Gastroesophageal sphincter (tissue), 4 donors: ENCODE measurements at regions not wholly inside any gene's neighbourhood (a gene's known extent, or its start where the extent isn't known, plus 50 kb on each side); places are given as distances from the start of the nearest gene placed in this dataset.

Source experiments
- ATAC-seq: fragments of 150-250 bp; one replicate; pipeline ENCODE4 v1.9.1; 2016; ENCODE audit warnings: mild to moderate bottlenecking, moderate library complexity
- H3K27ac ChIP-seq, 4 donors: fragments of 200-600 bp; sonication (generic) in 3 of 4; 1 replicate in 3 of 4; 2 replicates in 1 of 4; pipeline ENCODE4 v1.5.1; 2016 to 2019
- H3K27me3 ChIP-seq: fragments of 200-600 bp; sonication (generic); one replicate; pipeline ENCODE4 v1.5.1; 2019
- H3K36me3 ChIP-seq, 2 donors: fragments of 200-600 bp; sonication (generic); one replicate each; pipeline ENCODE4 v1.5.1; 2019; ENCODE audit warnings: control low read depth in 1 of 2
- H3K4me1 ChIP-seq, 3 donors: fragments of 200-600 bp; sonication (generic); 1 replicate in 2 of 3; 2 replicates in 1 of 3; pipeline ENCODE4 v1.5.1; 2016 to 2019; ENCODE audit warnings: control low read depth in 2 of 3
- H3K4me3 ChIP-seq, 2 donors: fragments of 200-600 bp; sonication (generic); one replicate each; pipeline ENCODE4 v1.5.1; 2019; ENCODE audit warnings: mild to moderate bottlenecking in 1 of 2, moderate library complexity in 1 of 2
- H3K9me3 ChIP-seq, 3 donors: fragments of 200-600 bp; sonication (generic); one replicate each; pipeline ENCODE4 v1.5.1; 2017 to 2019; ENCODE audit warnings: control low read depth in 2 of 3
- EP300 ChIP-seq: sonication (generic); formaldehyde crosslinking; IDR thresholded peaks from one replicate; pipeline ENCODE4 v1.6.1; 2017; ENCODE audit warnings: antibody characterized with exemption, mild to moderate bottlenecking
- POLR2A ChIP-seq, 2 donors: fragments of 450-650 bp; IDR thresholded peaks; one replicate each; pipeline ENCODE4 v1.6.1; 2017; ENCODE audit warnings: antibody characterized with exemption in 2 of 2, mild to moderate bottlenecking in 2 of 2, moderate library complexity in 1 of 2
- POLR2AphosphoS5 ChIP-seq: sonication (generic); formaldehyde crosslinking; IDR thresholded peaks from one replicate; pipeline ENCODE4 v1.6.1; 2017; ENCODE audit warnings: antibody characterized with exemption
- WGBS, 2 donors: methylation state at CpG; one replicate each; pipeline ENCODE4 v1.1.5; 2018; ENCODE audit warnings: low coverage in 1 of 2; 5-methylcytosine and 5-hydroxymethylcytosine counted together
- TF ChIP-seq, protein P1 (sequence below), 4 experiments: fragments of 200-600 bp in 2 of 4; fragments of 450-650 bp in 2 of 4; sonication (generic) in 1 of 4; IDR thresholded peaks; one replicate each; pipeline ENCODE4 v1.5.1; 2017 to 2019; ENCODE audit warnings: antibody characterized with exemption in 4 of 4, mild to moderate bottlenecking in 2 of 4, moderate library complexity in 2 of 4

DNA sequence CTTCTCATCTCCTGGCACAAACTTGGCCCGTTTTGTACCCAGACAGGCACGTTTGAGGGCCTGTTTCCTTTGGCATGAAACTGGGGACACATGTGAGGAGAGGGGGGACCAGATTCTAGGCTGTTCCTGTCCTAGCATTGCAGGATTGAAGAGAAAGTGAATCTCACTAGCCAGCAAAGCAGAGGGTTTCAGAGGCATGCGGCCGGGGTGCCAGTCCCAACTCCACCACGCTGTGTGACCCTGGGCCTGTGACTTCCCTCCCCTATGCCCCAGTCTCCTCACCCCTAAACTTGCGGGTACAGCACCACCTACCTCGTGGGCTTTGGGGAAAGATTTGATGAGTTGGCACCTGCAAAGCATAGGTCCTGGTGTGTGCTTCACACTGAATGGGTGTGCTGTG is 53.5 kb upstream of the CIBAR2 start:
- TF ChIP-seq, protein P1, sequence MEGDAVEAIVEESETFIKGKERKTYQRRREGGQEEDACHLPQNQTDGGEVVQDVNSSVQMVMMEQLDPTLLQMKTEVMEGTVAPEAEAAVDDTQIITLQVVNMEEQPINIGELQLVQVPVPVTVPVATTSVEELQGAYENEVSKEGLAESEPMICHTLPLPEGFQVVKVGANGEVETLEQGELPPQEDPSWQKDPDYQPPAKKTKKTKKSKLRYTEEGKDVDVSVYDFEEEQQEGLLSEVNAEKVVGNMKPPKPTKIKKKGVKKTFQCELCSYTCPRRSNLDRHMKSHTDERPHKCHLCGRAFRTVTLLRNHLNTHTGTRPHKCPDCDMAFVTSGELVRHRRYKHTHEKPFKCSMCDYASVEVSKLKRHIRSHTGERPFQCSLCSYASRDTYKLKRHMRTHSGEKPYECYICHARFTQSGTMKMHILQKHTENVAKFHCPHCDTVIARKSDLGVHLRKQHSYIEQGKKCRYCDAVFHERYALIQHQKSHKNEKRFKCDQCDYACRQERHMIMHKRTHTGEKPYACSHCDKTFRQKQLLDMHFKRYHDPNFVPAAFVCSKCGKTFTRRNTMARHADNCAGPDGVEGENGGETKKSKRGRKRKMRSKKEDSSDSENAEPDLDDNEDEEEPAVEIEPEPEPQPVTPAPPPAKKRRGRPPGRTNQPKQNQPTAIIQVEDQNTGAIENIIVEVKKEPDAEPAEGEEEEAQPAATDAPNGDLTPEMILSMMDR (IDR thresholded peaks at IDR 0.05), result no peak
- TF ChIP-seq POLR2A (IDR thresholded peaks at IDR 0.05) (no peak), POLR2AphosphoS5 (no peak), EP300 (no peak)
- Histone ChIP-seq H3K4me3 (no peak overlapping the region), H3K9me3 (no peaks in the 10 kb centered on the region), H3K27ac (peak overlapping the region in 3 of 4 donors; percentile 58 to 77 (median 74)), H3K36me3 (no peaks in the 10 kb centered on the region), H3K4me1 (peaks cover 0 to 94% (median 42%) of the 10 kb centered on the region in 3 donors), H3K27me3 (no peaks in the 10 kb centered on the region)
- 40 to 90% methylated on average over 1 to 5 of the region's 7 CpGs for WGBS, 2 donors
- ATAC-seq, result no peak

DNA sequence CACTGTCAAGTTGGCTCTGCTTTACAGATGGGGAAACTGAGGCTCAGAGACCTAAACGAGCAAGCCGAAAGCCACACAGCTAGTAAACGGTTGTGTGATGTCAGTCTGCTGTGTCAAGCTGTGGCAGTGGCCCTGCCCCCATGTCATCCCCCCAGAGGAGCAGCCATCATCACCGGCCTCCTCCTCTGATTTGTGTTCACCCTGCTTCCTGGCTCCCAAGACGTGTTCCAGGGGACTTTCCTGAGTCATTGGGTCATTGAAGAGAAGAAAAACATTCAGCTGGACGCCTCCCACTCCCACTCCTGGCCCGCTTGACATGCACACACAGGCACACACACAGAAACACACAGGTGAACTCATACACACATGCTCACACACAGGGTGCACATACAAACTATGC is 54.0 kb upstream of the CIBAR2 start:
- no peak for ATAC-seq
- TF ChIP-seq POLR2AphosphoS5 (no peak), EP300 (no peak), POLR2A (IDR thresholded peaks at IDR 0.05) (no peak)
- TF ChIP-seq, protein P1 (IDR thresholded peaks at IDR 0.05), result no peak
- H3K27me3 ChIP-seq, result no peaks in the 10 kb centered on the region
- no peak overlapping the region for H3K4me3 ChIP-seq
- no peaks in the 10 kb centered on the region for H3K9me3 ChIP-seq
- peak overlapping the region in 3 of 4 donors; percentile 58 to 77 (median 74) for H3K27ac ChIP-seq
- H3K4me1 ChIP-seq, result peaks cover 0 to 94% (median 38%) of the 10 kb centered on the region in 3 donors
- 63% methylated on average over 3 of the region's 7 CpGs; no CpG with 5 or more reads in 1 of the 2 donors for WGBS, 2 donors
- H3K36me3 ChIP-seq, result no peaks in the 10 kb centered on the region

DNA sequence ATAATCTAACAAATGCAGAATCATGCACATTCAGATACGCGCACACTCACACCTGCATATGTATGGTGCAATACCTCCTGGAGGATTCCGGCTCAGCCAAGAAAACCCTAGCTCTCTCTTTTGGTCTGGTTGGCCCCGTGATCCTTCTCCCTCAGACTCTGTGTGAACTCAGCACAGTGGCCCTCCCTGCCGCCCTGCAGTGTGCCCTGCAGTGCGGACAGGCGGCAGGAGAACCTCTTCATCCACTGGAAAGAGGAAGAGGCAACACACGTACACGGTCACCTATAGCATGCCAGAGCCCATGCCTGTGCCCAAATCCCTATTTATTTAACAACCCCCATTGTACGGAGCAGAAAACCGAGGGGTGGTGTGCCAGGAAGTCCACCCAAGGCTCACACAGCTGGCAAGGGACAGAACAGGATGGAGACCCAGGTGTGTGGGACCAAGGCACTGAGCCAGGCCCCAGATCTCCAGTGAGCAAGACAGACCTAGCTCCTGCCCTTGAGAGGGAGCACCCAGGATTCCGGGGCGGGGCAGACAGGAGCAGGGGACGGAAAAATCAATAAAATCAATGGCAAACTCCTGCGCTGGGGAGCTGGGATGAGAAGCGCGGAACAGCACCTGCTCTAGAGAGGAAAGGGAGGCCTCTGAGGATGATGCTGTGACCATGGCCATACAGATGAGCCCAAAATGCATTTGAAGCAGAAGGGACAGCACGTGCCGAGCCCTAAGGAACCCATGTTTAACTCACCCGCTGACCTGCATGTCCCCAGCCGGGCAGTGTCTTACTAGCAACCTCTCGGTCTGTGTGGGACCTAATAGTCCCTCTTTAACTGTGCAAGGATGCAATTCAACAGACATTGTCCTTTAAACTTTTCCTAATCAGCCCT is 54.7 kb upstream of the CIBAR2 start:
- WGBS, 2 donors, result 79 to 96% methylated on average over 7 to 10 of the region's 22 CpGs
- no peaks in the 10 kb centered on the region for H3K36me3 ChIP-seq
- H3K27me3 ChIP-seq, result no peaks in the 10 kb centered on the region
- H3K9me3 ChIP-seq, result no peaks in the 10 kb centered on the region
- peaks cover 0 to 94% (median 38%) of the 10 kb centered on the region in 3 donors for H3K4me1 ChIP-seq
- ATAC-seq, result no peak
- no peak overlapping the region for H3K4me3 ChIP-seq
- no peak for TF ChIP-seq EP300
- TF ChIP-seq POLR2A (IDR thresholded peaks at IDR 0.05), result no peak
- no peak for TF ChIP-seq POLR2AphosphoS5
- TF ChIP-seq, protein P1 (IDR thresholded peaks at IDR 0.05), result no peak
- H3K27ac ChIP-seq, result peak overlapping the region in 3 of 4 donors; percentile 65 to 78 (median 76)

DNA sequence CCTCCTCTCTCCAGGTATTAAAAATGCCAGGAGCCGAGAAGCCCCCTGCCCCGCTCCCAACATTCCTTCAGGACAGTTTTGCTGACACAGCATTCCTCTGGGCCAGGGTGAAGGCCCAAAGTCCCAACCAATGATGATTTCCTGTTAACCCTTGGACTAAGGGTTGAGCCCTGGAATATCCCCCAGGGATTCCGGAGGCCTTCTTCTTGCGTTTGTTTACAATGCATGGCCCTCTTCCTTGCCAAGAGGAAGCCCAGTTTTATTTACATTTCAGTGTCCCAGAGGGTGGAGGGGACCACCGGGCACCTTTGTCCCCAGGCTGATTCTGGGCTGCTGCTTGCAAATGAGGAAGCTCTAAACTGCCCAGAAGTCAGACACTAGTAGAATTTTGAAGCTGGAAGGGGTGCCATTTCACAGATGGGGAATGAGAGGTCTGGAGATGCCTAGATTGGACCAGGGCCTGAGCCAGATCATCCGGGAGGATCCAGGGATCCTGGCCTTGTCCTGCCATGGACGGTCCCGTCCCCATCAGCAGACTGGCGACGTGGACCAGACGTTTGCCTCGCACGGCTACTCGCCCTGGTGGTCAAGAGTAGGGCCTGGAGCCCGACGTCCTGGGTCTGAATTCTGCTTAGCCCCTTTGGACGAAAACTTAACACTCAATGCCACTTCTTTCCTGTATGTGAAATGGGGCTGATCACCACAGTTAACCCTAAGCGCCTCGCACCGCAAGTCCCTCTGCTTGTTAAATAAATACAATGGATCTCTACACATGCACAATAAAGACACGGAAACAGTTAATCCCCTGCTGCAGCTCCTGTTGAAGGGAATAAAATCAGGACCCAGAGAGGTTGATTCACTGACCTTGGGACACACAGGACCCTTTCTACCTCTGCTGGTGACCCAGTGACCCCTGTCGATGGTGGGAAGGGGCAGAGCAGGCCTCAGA is 55.6 kb upstream of the CIBAR2 start:
- Histone ChIP-seq H3K4me1 (peaks cover 0 to 94% (median 36%) of the 10 kb centered on the region in 3 donors), H3K4me3 (peak overlapping the region in 1 of 2 donors; percentile 67), H3K36me3 (no peaks in the 10 kb centered on the region), H3K27me3 (no peaks in the 10 kb centered on the region), H3K9me3 (no peaks in the 10 kb centered on the region), H3K27ac (peak overlapping the region in 3 of 4 donors; percentile 65 to 78 (median 76))
- WGBS, 2 donors, result 81 to 84% methylated on average over 15 to 18 of the region's 22 CpGs
- no peak for ATAC-seq
- TF ChIP-seq, protein P1 (IDR thresholded peaks at IDR 0.05), result no peak
- TF ChIP-seq POLR2A (IDR thresholded peaks at IDR 0.05) (no peak), EP300 (no peak), POLR2AphosphoS5 (no peak)
